Nephron (organoid): ENCODE measurements at regions not wholly inside any gene's neighbourhood (a gene's known extent, or its start where the extent isn't known, plus 50 kb on each side); places are given as distances from the start of the nearest gene placed in this dataset.

ENCODE experiments used
- H3K27ac Mint-ChIP-seq, 3 experiments: 2 replicates each; pipeline ENCODE4 v1.8.0; 2020; ENCODE audit warnings: mixed read lengths in 3 of 3, mild to moderate bottlenecking in 2 of 3, moderate library complexity in 1 of 3
- H3K27me3 Mint-ChIP-seq: 2 replicates; pipeline ENCODE4 v1.8.0; 2021; ENCODE audit warnings: low read depth, mild to moderate bottlenecking, moderate library complexity, mixed read lengths
- H3K36me3 Mint-ChIP-seq: 2 replicates; pipeline ENCODE4 v1.8.0; 2020; ENCODE audit warnings: low read depth, mixed read lengths
- H3K4me1 Mint-ChIP-seq: 2 replicates; pipeline ENCODE4 v1.8.0; 2020; ENCODE audit warnings: mixed read lengths
- H3K4me3 Mint-ChIP-seq, 3 experiments: 2 replicates each; pipeline ENCODE4 v1.8.0; 2020; ENCODE audit warnings: mild to moderate bottlenecking in 3 of 3, mixed read lengths in 3 of 3, moderate library complexity in 2 of 3
- H3K9me3 Mint-ChIP-seq: 2 replicates; pipeline ENCODE4 v1.8.0; 2020; ENCODE audit warnings: mixed read lengths
- TF ChIP-seq, protein P1 (sequence below), 3 experiments: fragments of 200-600 bp; sonication (generic); IDR thresholded peaks; one replicate each; pipeline ENCODE4 v1.5.0; 2021; ENCODE audit warnings: antibody characterized with exemption in 3 of 3; ENCODE audit not compliant: unreplicated experiment in 3 of 3

DNA sequence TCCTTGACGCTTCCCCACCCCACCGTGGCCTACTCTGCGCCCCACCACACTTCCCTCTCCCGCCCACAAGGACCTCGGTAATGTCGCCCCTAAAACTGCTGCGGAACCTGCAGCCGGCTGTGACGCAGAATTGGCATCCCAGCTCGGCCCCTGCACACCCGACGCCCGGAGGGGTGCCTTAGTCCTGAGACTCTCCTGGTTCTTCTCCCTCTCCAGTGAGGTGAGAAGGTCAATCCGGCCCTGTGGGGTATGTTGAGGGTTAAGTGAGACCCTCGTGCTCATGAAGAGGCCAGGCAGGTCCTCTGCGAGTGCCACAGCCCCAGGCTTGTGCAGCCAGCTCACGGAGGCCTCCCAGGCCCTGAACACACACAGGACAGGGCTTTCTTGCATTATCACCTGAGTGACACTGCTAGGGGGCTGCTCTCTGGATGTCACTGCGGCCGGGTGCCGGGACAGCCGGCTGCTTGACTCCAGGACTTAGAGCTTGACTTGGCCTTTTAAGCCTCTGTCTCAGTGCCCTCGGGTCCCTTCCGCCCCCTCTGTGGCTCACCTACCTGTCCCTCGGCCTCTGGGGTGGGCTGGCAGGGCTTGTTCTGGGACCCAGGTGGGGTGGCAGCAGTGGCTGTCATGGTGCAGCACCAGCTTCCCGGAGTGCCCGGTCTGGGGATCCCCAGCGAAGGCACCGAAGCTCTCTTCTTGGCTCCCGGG is 106.9 kb upstream of the C14orf180 start:
- TF ChIP-seq, protein P1, sequence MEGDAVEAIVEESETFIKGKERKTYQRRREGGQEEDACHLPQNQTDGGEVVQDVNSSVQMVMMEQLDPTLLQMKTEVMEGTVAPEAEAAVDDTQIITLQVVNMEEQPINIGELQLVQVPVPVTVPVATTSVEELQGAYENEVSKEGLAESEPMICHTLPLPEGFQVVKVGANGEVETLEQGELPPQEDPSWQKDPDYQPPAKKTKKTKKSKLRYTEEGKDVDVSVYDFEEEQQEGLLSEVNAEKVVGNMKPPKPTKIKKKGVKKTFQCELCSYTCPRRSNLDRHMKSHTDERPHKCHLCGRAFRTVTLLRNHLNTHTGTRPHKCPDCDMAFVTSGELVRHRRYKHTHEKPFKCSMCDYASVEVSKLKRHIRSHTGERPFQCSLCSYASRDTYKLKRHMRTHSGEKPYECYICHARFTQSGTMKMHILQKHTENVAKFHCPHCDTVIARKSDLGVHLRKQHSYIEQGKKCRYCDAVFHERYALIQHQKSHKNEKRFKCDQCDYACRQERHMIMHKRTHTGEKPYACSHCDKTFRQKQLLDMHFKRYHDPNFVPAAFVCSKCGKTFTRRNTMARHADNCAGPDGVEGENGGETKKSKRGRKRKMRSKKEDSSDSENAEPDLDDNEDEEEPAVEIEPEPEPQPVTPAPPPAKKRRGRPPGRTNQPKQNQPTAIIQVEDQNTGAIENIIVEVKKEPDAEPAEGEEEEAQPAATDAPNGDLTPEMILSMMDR (IDR thresholded peaks at IDR 0.05; ENCODE audit: unreplicated experiment in 3 of 3) = no peak

DNA sequence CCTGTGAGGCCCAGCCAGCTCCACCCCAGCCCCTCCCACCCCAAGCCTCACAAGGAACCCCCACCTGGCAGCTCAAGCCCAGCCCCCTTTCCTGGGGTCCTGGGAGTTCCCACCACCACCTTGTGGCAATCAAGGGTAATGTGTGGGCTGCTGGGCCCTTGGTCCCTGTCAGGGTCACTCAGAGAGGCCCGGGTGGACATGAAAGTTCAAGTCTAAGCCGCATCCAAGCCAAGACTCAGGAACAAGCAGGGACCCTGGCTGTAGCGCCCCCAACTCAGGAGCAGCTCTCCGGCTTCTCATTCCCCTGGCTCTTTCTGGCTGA is 106.4 kb upstream of the C14orf180 start:
- Mint-ChIP-seq H3K36me3 (no peaks in the 10 kb centered on the region), H3K27me3 (peaks cover 53% of the 10 kb centered on the region)

More for the DNA sequence above, 106.9 kb upstream of the C14orf180 start:
- Mint-ChIP-seq H3K9me3 (peaks cover 3% of the 10 kb centered on the region), H3K27me3 (peaks cover 55% of the 10 kb centered on the region), H3K4me1 (no peaks in the 10 kb centered on the region), H3K4me3 (no peak overlapping the region), H3K27ac (no peak overlapping the region), H3K36me3 (no peaks in the 10 kb centered on the region)

GRCh38 chr14:104473649-104474494 is 105.7 kb upstream of the C14orf180 start:
- Mint-ChIP-seq H3K36me3 (no peaks in the 10 kb centered on the region), H3K27ac (no peak overlapping the region), H3K4me1 (no peaks in the 10 kb centered on the region), H3K9me3 (peaks cover 2% of the 10 kb centered on the region), H3K27me3 (peaks cover 55% of the 10 kb centered on the region), H3K4me3 (no peak overlapping the region)
- TF ChIP-seq, protein P1 (IDR thresholded peaks at IDR 0.05; ENCODE audit: unreplicated experiment in 3 of 3) = no peak

More for the DNA sequence above, 106.4 kb upstream of the C14orf180 start:
- H3K4me3 Mint-ChIP-seq = no peak overlapping the region
- H3K9me3 Mint-ChIP-seq = peaks cover 3% of the 10 kb centered on the region
- TF ChIP-seq, protein P1 (IDR thresholded peaks at IDR 0.05; ENCODE audit: unreplicated experiment in 3 of 3) = no peak
- H3K27ac Mint-ChIP-seq = no peak overlapping the region
- no peaks in the 10 kb centered on the region for H3K4me1 Mint-ChIP-seq

GRCh38 chr14:104474495-104475213 is 104.9 kb upstream of the C14orf180 start:
- Mint-ChIP-seq H3K27me3 (peaks cover 54% of the 10 kb centered on the region), H3K36me3 (no peaks in the 10 kb centered on the region), H3K4me1 (no peaks in the 10 kb centered on the region), H3K27ac (no peak overlapping the region), H3K9me3 (peaks cover 3% of the 10 kb centered on the region), H3K4me3 (no peak overlapping the region)
- TF ChIP-seq, protein P1 (IDR thresholded peaks at IDR 0.05; ENCODE audit: unreplicated experiment in 3 of 3) = no peak

GRCh38 chr14:104475256-104475655 is 104.3 kb upstream of the C14orf180 start:
- peaks cover 3% of the 10 kb centered on the region for H3K9me3 Mint-ChIP-seq
- H3K27ac Mint-ChIP-seq = no peak overlapping the region
- no peaks in the 10 kb centered on the region for H3K4me1 Mint-ChIP-seq
- peaks cover 48% of the 10 kb centered on the region for H3K27me3 Mint-ChIP-seq
- H3K36me3 Mint-ChIP-seq = no peaks in the 10 kb centered on the region
- TF ChIP-seq, protein P1 (IDR thresholded peaks at IDR 0.05; ENCODE audit: unreplicated experiment in 3 of 3) = no peak
- no peak overlapping the region for H3K4me3 Mint-ChIP-seq
